ENCODE measurements at regions not wholly inside any gene's neighbourhood (a gene's known extent, or its start where the extent isn't known, plus 50 kb on each side); places are given as distances from the start of the nearest gene placed in this dataset.

DNA sequence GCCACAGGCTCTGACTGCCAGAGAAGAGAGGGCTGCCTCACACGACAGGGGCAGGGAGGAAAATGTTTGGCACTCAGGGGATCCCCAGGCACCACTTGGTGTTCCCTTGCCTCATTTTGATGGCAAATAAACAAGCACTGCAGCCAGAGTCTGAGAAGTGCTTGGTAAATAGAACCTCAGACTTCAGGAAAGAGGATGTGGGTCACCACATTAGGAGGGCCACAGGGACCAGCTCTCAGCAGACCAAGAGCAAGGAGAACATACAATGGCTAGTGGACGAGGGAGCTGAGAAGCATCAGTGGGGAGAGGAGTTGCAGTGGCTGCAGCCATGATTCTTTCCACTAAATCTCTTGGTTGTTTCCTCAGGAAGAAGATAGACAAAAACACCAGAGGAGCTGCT is 413.9 kb downstream of the GADD45G start:
- peaks cover 19% of the 10 kb centered on the region for H3K27me3 Mint-ChIP-seq
- no peak for DNase-seq
- H3K4me3 Mint-ChIP-seq, result no peak overlapping the region
- no peaks in the 10 kb centered on the region for H3K9me3 Mint-ChIP-seq
- intact Hi-C loops (cut with micrococcal nuclease), result no loop called here
- no peaks in the 10 kb centered on the region for H3K36me3 Mint-ChIP-seq (ENCODE audit: low read depth)
- no peak overlapping the region for H3K27ac Mint-ChIP-seq
- peaks cover 5% of the 10 kb centered on the region for H3K4me1 Mint-ChIP-seq

DNA sequence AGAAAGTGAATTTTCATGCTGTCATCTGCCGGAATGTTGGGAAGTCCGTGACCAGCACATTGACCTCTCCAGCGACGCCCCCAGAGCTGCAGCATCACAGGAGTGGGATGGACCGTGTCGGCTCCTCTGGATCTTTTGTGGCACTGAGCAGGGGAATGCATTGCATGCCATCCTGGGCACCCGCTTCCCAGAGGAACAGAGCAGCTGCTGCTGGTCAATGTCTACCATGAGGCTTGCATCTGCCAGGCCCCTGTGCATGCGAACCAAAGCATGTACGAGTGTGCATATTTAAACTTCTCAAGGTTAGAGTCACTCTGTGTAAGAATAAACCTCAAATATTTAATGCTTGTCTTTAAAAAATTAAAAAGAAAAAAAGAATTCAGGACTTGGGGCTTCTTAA is 414.8 kb downstream of the GADD45G start:
- H3K36me3 Mint-ChIP-seq (ENCODE audit: low read depth), result no peaks in the 10 kb centered on the region
- H3K9me3 Mint-ChIP-seq, result no peaks in the 10 kb centered on the region

DNA sequence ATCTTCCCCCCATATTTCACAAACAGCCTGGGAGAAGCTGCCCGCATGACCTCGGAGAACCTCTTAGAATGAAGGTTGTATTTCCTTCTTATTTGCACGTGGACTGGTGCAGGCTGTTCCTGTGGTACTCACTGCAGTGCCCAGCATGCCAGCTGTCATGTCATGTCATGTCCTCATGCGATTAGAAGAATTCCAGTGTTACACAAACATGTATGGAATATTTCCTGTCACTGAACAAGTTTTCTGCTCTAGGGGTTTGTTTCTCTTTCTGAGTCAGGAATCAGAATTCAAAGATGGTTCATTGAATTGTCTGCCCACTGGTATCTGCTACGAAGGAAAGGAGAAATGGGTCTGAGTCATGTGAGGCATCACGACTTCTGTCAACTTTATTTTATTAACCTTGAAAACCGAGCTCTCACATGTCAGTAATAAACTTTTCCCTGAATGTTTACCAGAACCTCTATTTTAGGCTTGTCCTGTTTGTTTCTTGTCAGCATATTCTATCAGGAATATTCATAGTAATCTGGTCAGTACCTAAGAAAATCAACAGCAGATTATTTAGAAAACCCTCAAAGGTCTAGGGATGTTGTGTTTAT is 415.6 kb downstream of the GADD45G start:
- H3K4me1 Mint-ChIP-seq, result peaks cover 5% of the 10 kb centered on the region
- DNase-seq, result no peak
- intact Hi-C loops (cut with micrococcal nuclease), result no loop called here
- H3K9me3 Mint-ChIP-seq, result no peaks in the 10 kb centered on the region
- H3K4me3 Mint-ChIP-seq, result no peak overlapping the region
- no peak overlapping the region for H3K27ac Mint-ChIP-seq
- H3K27me3 Mint-ChIP-seq, result peaks cover 18% of the 10 kb centered on the region
- H3K36me3 Mint-ChIP-seq (ENCODE audit: low read depth), result no peaks in the 10 kb centered on the region

More for the DNA sequence above, 414.8 kb downstream of the GADD45G start:
- DNase-seq, result no peak
- peaks cover 19% of the 10 kb centered on the region for H3K27me3 Mint-ChIP-seq
- no peak overlapping the region for H3K27ac Mint-ChIP-seq
- no peak overlapping the region for H3K4me3 Mint-ChIP-seq
- intact Hi-C loops (cut with micrococcal nuclease), result no loop called here
- H3K4me1 Mint-ChIP-seq, result peaks cover 5% of the 10 kb centered on the region

DNA sequence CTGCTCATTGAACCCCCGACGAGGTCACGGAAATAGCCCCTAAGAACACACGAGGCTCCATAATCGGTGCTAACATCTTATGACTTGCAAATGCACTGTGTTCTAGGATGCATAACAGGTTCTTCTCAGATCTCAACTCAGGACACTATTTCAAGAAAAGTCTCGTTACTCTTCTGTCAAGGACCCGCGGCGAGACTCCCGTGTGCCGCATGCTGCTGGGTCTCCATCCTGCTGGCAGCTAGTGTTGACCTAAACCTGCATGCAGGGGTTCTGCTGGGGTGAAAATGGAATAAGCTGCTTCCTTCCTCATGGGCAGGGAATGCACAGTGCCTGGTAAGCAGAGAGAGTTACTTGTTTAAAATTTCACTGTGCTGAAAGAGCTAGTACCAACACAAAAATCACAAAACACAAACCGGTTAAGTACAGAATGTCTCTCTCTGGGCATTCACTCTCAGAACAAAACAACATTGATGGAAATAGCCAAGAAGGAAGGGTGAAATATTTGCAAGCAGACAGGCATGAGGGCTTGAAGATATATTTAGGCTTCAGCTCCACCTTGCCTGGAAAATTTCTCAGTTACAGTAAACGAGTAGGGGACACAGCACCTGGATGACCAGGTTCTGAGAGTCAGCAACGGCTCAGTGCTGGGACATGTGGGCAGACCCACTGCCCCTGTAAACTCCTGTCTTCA is 416.5 kb downstream of the GADD45G start:
- no peak for DNase-seq
- Mint-ChIP-seq H3K9me3 (no peaks in the 10 kb centered on the region), H3K4me1 (peaks cover 5% of the 10 kb centered on the region), H3K36me3 (ENCODE audit: low read depth) (no peaks in the 10 kb centered on the region), H3K27ac (no peak overlapping the region), H3K4me3 (no peak overlapping the region), H3K27me3 (peaks cover 15% of the 10 kb centered on the region)
- intact Hi-C loops (cut with micrococcal nuclease), result no loop called here

DNA sequence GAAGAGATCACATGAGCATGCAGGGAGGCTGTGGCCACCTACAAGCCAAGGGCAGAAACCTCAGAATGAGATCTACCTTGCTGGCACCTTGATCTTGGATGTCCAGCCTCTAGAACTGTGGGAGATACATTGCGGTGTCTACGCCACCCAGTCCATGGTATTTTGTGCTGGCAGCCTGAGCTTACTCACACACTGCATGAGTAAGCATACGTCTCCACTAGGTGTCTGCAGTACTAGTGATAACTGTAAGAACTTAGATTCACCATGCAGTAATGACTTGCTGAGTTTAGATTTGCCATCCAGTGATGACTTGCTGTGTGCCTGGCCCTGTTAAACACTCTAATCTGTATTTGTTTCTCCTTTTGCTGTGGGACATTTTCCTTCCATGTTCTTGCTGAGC is 417.7 kb downstream of the GADD45G start:
- Mint-ChIP-seq H3K4me3 (no peak overlapping the region), H3K36me3 (ENCODE audit: low read depth) (no peaks in the 10 kb centered on the region), H3K9me3 (peaks cover 4% of the 10 kb centered on the region), H3K27ac (no peak overlapping the region), H3K4me1 (peaks cover 5% of the 10 kb centered on the region), H3K27me3 (peaks cover 11% of the 10 kb centered on the region)
- intact Hi-C loops (cut with micrococcal nuclease), result no loop called here
- no peak for DNase-seq

DNA sequence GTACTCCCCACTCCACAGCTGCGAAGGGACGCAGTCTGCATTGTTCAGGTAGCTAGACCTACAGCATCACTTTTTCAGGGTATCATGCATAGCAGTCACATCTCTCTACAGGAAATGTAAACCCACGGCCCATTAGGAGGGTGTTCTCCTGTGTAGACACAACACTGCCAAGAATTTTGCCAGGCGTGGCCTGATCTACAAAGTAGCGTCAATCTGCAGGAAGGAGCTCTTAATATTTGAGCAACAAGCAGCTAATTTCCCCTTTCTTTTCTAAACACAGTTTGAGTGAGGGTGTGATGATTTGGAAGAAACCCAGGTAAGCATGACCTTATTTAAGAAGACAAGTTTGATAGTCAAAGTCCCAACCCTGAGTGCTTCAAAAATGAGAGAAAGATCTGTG is 419.0 kb downstream of the GADD45G start:
- Mint-ChIP-seq H3K36me3 (ENCODE audit: low read depth) (no peaks in the 10 kb centered on the region), H3K4me1 (peaks cover under 1% of the 10 kb centered on the region), H3K27me3 (peaks cover 21% of the 10 kb centered on the region), H3K27ac (no peak overlapping the region), H3K4me3 (no peak overlapping the region), H3K9me3 (peaks cover 4% of the 10 kb centered on the region)
- intact Hi-C loops (cut with micrococcal nuclease), result no loop called here
- DNase-seq, result no peak

DNA sequence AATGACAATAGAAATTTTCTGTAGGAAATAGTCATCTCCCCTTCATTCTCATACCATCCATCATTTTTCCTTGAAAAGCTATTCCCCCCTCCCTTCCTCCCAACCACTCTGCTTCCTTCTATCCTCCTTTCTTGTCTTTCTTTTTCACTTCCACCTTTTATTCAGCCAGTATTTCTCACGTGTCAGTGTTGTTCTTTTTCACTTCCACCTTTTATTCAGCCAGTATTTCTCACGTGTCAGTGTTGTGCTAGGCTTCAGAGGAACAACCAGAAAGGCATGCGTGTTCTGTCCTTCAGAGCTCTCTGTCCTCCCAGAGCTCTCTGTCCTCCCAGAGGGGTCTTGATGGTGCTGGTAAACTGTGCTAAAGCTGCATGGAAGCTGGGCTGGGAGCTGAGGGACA is 419.6 kb downstream of the GADD45G start:
- no peaks in the 10 kb centered on the region for H3K36me3 Mint-ChIP-seq (ENCODE audit: low read depth)
- H3K4me1 Mint-ChIP-seq, result no peaks in the 10 kb centered on the region
- intact Hi-C loops (cut with micrococcal nuclease), result no loop called here
- no peak overlapping the region for H3K4me3 Mint-ChIP-seq
- no peak overlapping the region for H3K27ac Mint-ChIP-seq
- H3K27me3 Mint-ChIP-seq, result peaks cover 24% of the 10 kb centered on the region
- H3K9me3 Mint-ChIP-seq, result peaks cover 4% of the 10 kb centered on the region
- no peak for DNase-seq

DNA sequence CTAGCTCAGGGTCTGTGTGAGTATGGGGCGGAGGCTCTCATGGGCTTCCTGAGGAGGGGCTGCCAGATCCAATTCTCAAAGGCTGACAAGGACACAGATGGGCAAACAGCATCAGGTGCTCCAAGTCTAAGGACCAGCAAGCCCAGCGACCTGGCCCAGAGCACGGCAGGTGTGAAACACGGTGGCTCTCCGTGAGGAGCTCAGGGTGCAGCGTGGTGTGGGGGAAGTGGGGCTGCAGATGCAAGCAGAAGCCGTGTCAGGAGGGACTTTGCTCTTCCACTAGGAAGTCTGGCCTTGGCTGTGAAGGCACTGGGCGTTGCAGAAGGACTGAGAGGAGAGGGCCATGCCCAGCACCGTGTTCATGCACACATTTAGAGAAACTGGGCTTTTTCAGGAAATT is 420.0 kb downstream of the GADD45G start:
- Mint-ChIP-seq H3K27me3 (peaks cover 27% of the 10 kb centered on the region), H3K36me3 (ENCODE audit: low read depth) (no peaks in the 10 kb centered on the region), H3K4me1 (no peaks in the 10 kb centered on the region), H3K27ac (no peak overlapping the region), H3K4me3 (no peak overlapping the region), H3K9me3 (peaks cover 4% of the 10 kb centered on the region)
- DNase-seq, result no peak
- intact Hi-C loops (cut with micrococcal nuclease), result no loop called here

DNA sequence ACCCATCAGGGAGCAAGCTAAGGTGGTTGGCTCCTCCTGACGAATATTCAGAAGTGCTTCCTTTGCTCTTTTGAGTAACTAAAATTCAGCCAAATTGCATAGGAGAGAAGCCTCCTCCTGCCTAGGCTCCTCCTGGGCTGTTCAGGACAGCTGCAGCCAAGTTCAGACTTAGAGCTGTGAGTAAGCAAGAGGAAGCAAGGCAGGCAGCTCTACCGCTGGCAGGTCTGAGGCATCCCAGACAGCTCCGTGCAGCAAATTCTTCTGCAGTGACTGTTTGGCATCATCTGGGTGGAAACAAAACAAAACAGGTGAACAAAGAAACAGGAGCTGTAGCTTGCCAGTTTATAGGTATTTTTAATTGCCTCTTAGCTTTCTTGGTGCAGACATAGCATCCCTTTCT is 421.0 kb downstream of the GADD45G start:
- Mint-ChIP-seq H3K4me1 (no peaks in the 10 kb centered on the region), H3K27ac (no peak overlapping the region), H3K27me3 (peaks cover 29% of the 10 kb centered on the region), H3K4me3 (no peak overlapping the region), H3K9me3 (peaks cover 4% of the 10 kb centered on the region), H3K36me3 (ENCODE audit: low read depth) (no peaks in the 10 kb centered on the region)
- intact Hi-C loops (cut with micrococcal nuclease), result no loop called here
- DNase-seq, result no peak

DNA sequence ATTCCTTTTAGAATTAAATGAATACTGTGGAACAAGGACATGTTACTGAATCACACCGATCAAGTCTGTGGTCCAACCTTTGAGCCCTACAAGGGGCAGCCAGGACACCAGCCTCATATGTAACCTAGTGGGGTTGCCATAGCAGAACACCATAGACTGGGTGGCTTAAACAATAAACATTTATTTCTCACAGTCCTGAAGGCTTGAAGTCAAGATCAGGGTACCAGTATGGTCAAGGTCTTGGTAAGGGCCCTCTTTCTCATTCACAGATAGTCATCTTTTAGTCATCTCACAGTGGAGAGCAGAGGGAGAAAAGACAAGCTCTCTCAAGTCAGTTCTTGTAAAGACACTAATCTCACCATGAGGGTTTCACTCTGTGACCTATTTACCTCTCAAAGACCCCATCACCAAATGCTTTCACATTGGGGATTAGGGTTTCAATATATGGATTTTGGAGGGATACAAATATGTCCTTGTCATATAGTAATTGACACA is 422.5 kb downstream of the GADD45G start:
- peaks cover 4% of the 10 kb centered on the region for H3K9me3 Mint-ChIP-seq
- intact Hi-C loops (cut with micrococcal nuclease), result no loop called here
- H3K36me3 Mint-ChIP-seq (ENCODE audit: low read depth), result no peaks in the 10 kb centered on the region
- H3K4me1 Mint-ChIP-seq, result no peaks in the 10 kb centered on the region
- DNase-seq, result no peak
- H3K4me3 Mint-ChIP-seq, result no peak overlapping the region
- H3K27me3 Mint-ChIP-seq, result peaks cover 23% of the 10 kb centered on the region
- H3K27ac Mint-ChIP-seq, result no peak overlapping the region

DNA sequence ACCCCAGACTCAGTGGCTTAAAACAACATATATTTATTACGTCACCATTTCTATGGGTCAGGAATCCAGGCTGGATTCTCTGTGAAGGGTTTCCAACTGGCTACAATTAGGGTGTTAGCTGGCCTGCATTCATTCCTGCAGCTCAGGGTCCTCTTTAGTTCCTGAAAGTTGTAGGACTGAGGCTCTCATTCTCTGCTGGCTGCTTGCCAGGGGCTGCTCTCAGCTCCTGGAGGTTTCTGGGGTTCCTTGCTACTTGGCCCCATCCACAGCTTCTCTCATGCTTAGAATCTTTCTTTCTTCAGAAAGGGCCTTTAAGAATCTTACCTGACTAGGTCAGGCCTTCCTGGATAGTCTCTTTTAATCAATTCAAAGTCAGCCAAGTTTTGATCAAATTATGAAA is 424.6 kb downstream of the GADD45G start:
- Mint-ChIP-seq H3K4me1 (no peaks in the 10 kb centered on the region), H3K36me3 (ENCODE audit: low read depth) (no peaks in the 10 kb centered on the region), H3K4me3 (no peak overlapping the region), H3K27ac (no peak overlapping the region), H3K9me3 (peaks cover 4% of the 10 kb centered on the region), H3K27me3 (peaks cover 23% of the 10 kb centered on the region)
- intact Hi-C loops (cut with micrococcal nuclease), result no loop called here
- DNase-seq, result no peak

DNA sequence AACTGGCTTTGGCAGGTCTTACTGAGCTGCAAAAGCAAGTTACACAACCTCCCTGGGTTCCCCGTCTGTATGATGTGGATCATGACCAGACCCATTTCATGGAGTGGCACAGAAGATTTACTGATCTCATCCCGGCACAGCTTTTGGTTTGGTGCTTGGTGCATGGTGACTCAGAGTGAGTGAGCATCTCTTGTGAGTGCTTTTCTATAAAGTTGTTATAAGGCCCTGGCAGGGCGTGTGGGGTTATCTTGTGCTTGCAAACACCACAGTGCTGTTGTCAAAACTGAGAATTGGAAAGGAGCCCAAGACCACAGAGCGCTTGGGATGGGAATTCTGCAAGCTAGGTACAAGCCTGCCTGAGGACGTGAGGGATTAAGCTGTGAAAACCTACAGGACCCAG is 425.2 kb downstream of the GADD45G start:
- Mint-ChIP-seq H3K27me3 (peaks cover 22% of the 10 kb centered on the region), H3K4me3 (no peak overlapping the region), H3K27ac (no peak overlapping the region), H3K9me3 (peaks cover 4% of the 10 kb centered on the region), H3K4me1 (no peaks in the 10 kb centered on the region), H3K36me3 (ENCODE audit: low read depth) (no peaks in the 10 kb centered on the region)
- no peak for DNase-seq
- intact Hi-C loops (cut with micrococcal nuclease), result no loop called here

DNA sequence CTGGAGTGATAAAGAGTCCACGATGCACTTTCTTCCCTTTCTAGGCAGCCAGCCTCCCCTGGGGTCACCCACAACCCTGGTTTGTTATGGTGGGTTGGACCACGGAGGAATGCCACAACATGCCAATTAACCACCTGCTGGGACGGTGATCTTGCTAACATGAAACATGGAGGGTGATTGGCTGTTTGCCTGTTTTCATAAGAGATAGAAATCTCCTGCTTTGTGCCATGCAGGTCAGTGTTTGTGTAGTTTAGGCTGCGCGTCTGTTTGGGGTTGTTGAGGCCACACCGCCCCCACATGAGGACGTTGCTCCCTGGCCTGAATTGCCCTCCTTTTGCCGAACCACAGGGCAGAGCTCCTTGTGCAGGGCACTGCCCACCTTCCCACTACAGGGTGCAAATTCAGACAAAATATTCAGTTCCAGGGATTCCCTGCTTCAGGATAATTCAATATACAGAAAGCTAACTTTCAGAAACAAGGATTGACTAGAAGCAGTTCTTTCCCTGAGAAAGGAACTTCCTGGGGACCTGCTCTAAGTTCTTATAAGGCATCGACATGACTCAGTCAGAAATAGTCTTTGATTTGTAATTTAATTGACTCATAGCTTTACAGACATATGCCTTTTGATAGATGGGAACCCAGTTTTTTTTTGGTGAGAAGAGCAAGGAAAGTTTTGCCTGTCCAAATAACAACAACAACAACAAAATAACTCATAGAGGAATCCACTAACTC is 427.6 kb downstream of the GADD45G start:
- intact Hi-C loops (cut with micrococcal nuclease), result no loop called here
- peaks cover 21% of the 10 kb centered on the region for H3K27me3 Mint-ChIP-seq
- no peak for DNase-seq
- H3K9me3 Mint-ChIP-seq, result no peaks in the 10 kb centered on the region
- no peak overlapping the region for H3K27ac Mint-ChIP-seq
- H3K4me3 Mint-ChIP-seq, result no peak overlapping the region
- H3K4me1 Mint-ChIP-seq, result no peaks in the 10 kb centered on the region
- no peaks in the 10 kb centered on the region for H3K36me3 Mint-ChIP-seq (ENCODE audit: low read depth)

DNA sequence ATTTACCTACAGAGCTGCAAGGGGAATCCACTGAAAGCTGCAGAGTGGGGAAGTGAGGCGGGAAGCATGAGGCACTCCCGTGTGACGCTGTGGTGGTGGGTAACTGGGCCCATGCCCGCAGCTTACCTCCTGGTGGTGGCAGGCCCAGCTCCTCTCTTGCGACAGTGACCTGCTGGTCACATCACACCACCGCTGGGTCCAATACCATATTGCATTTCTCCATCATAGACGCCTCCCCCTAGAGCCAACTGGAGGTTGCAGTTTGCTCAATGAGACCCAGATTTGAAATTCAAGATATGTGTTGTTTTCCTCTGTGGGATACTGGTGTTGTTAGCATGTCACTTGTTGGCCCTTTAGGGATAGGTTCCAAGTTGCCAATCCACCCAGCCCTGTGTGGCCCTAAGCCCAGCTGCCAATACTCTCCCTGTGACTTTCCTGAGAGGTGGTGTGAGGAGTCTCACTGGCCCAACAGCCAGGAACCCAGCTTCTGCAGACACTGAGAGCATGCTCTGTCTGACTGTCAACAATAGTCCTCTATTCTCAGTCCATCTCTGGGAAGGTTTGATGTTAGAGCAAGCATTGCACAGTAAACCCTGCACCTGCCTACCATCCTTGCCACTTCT is 428.3 kb downstream of the GADD45G start:
- H3K4me3 Mint-ChIP-seq, result no peak overlapping the region
- no peaks in the 10 kb centered on the region for H3K36me3 Mint-ChIP-seq (ENCODE audit: low read depth)
- no peaks in the 10 kb centered on the region for H3K4me1 Mint-ChIP-seq
- H3K27ac Mint-ChIP-seq, result no peak overlapping the region
- H3K9me3 Mint-ChIP-seq, result no peaks in the 10 kb centered on the region
- intact Hi-C loops (cut with micrococcal nuclease), result no loop called here
- no peak for DNase-seq
- peaks cover 17% of the 10 kb centered on the region for H3K27me3 Mint-ChIP-seq
